HCT116 (cell line): ENCODE measurements at regions not wholly inside any gene's neighbourhood (a gene's known extent, or its start where the extent isn't known, plus 50 kb on each side); places are given as distances from the start of the nearest gene placed in this dataset.

Source experiments
- ATAC-seq: fragments of 200-7000 bp; cut with Tn5 transposase; 2 replicates; pipeline ENCODE4 v1.9.1; 2020; ENCODE audit warnings: mild to moderate bottlenecking, moderate library complexity
- BruUV-seq: library from RNA; stranded (reverse); fragments of 400-500 nt; replicated peaks from 2 replicates; lab custom pipeline; 2021; lab: Mats Ljungman, UMichigan
- CTCF ChIA-PET: fragments of 300-600 bp; sonication (Branson Sonifier 250); formaldehyde crosslinking; loops from one replicate; lab custom pipeline; 2021; ENCODE audit warnings: antibody characterized with exemption; lab: Charles Lee
- POLR2A ChIA-PET: fragments of 300-600, 350-600 bp; sonication (Branson Sonifier 250); formaldehyde crosslinking; loops from one replicate; lab custom pipeline; 2021; ENCODE audit warnings: antibody characterized with exemption; lab: Charles Lee
- RAD21 ChIA-PET, 2 experiments: fragments of 300-600 bp; sonication (Branson Sonifier 250); formaldehyde crosslinking; loops; one replicate each; lab custom pipeline; 2023; ENCODE audit warnings: low total read pairs in 2 of 2; ENCODE audit not compliant: uncharacterized antibody in 2 of 2, unreplicated experiment in 2 of 2, low non-redundant PET in 1 of 2; lab: Charles Lee
- DNase-seq: peaks from one replicate; pipeline ENCODE4 v3.0.0-alpha.2; 2010; ENCODE audit warnings: low read depth, low spot score
- H2AFZ ChIP-seq: fragments of 200-600 bp; shearing (Covaris generic), sonication (generic); 2 replicates; pipeline ENCODE4 v1.6.1; 2017; ENCODE audit warnings: low read depth, mixed run types, mixed read lengths, antibody characterized with exemption, low read length; ENCODE audit not compliant: poor library complexity, severe bottlenecking
- H3K27ac ChIP-seq: 2 replicates; pipeline ENCODE4 v1.5.1; 2012; ENCODE audit warnings: low read depth, low read length
- H3K27me3 ChIP-seq: fragments of 200-600 bp; sonication (generic); 2 replicates; pipeline ENCODE4 v1.6.1; 2016; ENCODE audit warnings: mixed run types, low read length, mixed read lengths; ENCODE audit not compliant: insufficient read depth
- H3K36me3 ChIP-seq, 2 experiments: fragments of 200-500 bp in 1 of 2; fragments of 200-600 bp in 1 of 2; sonication (Bioruptor generic) in 1 of 2; sonication (generic) in 1 of 2; 2 replicates each; pipeline versions ENCODE4 v1.5.1 to v1.6.1; 2014 to 2016; ENCODE audit warnings: low read length in 2 of 2, inconsistent platforms in 1 of 2, mixed read lengths in 1 of 2, mixed run types in 1 of 2; ENCODE audit not compliant: insufficient read depth in 2 of 2, control insufficient read depth in 1 of 2
- H3K4me1 ChIP-seq, 2 experiments: fragments of 200-600 bp in 1 of 2; sonication (generic) in 1 of 2; 2 replicates each; pipeline versions ENCODE4 v1.5.1 to v1.6.1; 2012 to 2017; ENCODE audit warnings: low read length in 2 of 2, inconsistent platforms in 1 of 2, mild to moderate bottlenecking in 1 of 2, mixed read lengths in 1 of 2, mixed run types in 1 of 2, moderate library complexity in 1 of 2; ENCODE audit not compliant: insufficient read depth in 2 of 2, control insufficient read depth in 1 of 2
- H3K4me2 ChIP-seq: fragments of 200-600 bp; sonication (generic); 2 replicates; pipeline ENCODE4 v1.6.1; 2017; ENCODE audit warnings: mixed run types, low read length, mixed read lengths
- H3K4me3 ChIP-seq, 2 experiments: fragments of 200-600 bp in 1 of 2; sonication (generic) in 1 of 2; replicated peaks in 1 of 2; 2 replicates each; pipeline ENCODE4 v1.5.1; 2011 to 2016; ENCODE audit warnings: low read length in 2 of 2, control low read depth in 1 of 2, low read depth in 1 of 2, mild to moderate bottlenecking in 1 of 2, mixed read lengths in 1 of 2, mixed run types in 1 of 2
- H3K79me2 ChIP-seq: fragments of 200-600 bp; sonication (generic); 2 replicates; pipeline ENCODE4 v1.6.1; 2017; ENCODE audit warnings: mild to moderate bottlenecking, mixed run types, low read length, moderate library complexity, mixed read lengths; ENCODE audit not compliant: insufficient read depth
- H3K9ac ChIP-seq: fragments of 200-600 bp; sonication (generic); 2 replicates; pipeline ENCODE4 v1.6.1; 2016; ENCODE audit warnings: low read length, mixed read lengths
- H3K9me2 ChIP-seq: fragments of 200-600 bp; sonication (generic), shearing (Covaris generic); 2 replicates; pipeline ENCODE4 v1.6.1; 2017; ENCODE audit warnings: mixed run types, mild to moderate bottlenecking, moderate library complexity; ENCODE audit not compliant: insufficient read depth
- H3K9me3 ChIP-seq, 2 experiments: fragments of 200-500 bp in 1 of 2; fragments of 200-600 bp in 1 of 2; sonication (Bioruptor generic) in 1 of 2; sonication (generic) in 1 of 2; 2 replicates each; pipeline ENCODE4 v1.6.1; 2014 to 2017; ENCODE audit warnings: low read length in 2 of 2, mixed read lengths in 2 of 2, inconsistent platforms in 1 of 2, low read depth in 1 of 2, mild to moderate bottlenecking in 1 of 2, mixed run types in 1 of 2, moderate library complexity in 1 of 2; ENCODE audit not compliant: control insufficient read depth in 1 of 2, insufficient read depth in 1 of 2
- H4K20me1 ChIP-seq: fragments of 200-600 bp; sonication (generic), shearing (Covaris generic); 2 replicates; pipeline ENCODE4 v1.6.1; 2017; ENCODE audit warnings: mixed run types, mild to moderate bottlenecking, moderate library complexity; ENCODE audit not compliant: insufficient read depth
- ATF3 ChIP-seq: IDR thresholded peaks from 2 replicates; pipeline ENCODE4 v1.6.1; 2012
- CBX3 ChIP-seq: IDR thresholded peaks from 2 replicates; pipeline ENCODE4 v1.6.1; 2012; ENCODE audit warnings: low read depth
- EGR1 ChIP-seq: IDR thresholded peaks from 2 replicates; pipeline ENCODE4 v1.6.1; 2012; ENCODE audit warnings: low read depth
- EZH2 ChIP-seq: fragments of 200-600 bp; sonication (generic); IDR thresholded peaks from 2 replicates; pipeline ENCODE4 v1.6.1; 2017; ENCODE audit warnings: antibody characterized with exemption, mixed run types
- FOSL1 ChIP-seq: IDR thresholded peaks from 2 replicates; pipeline ENCODE4 v1.6.1; 2012; ENCODE audit warnings: low read depth
- JUND ChIP-seq: IDR thresholded peaks from 2 replicates; pipeline ENCODE4 v1.6.1; 2012
- POLR2A ChIP-seq: IDR thresholded peaks from 2 replicates; pipeline ENCODE4 v1.7.0; 2011; ENCODE audit warnings: borderline replicate concordance; ENCODE audit not compliant: insufficient read depth, insufficient read length; ENCODE audit errors: extremely low read depth
- RAD21 ChIP-seq: IDR thresholded peaks from 2 replicates; pipeline ENCODE4 v1.6.1; 2012; ENCODE audit warnings: low read depth, mild to moderate bottlenecking
- SP1 ChIP-seq: IDR thresholded peaks from 2 replicates; pipeline ENCODE4 v1.6.1; 2012; ENCODE audit warnings: low read depth
- SRF ChIP-seq: IDR thresholded peaks from 2 replicates; pipeline ENCODE4 v1.6.1; 2012; ENCODE audit warnings: low read depth
- ZBTB33 ChIP-seq: IDR thresholded peaks from 2 replicates; pipeline ENCODE4 v1.6.1; 2011; ENCODE audit warnings: mild to moderate bottlenecking, low read length, moderate library complexity; ENCODE audit not compliant: insufficient replicate concordance; ENCODE audit errors: extremely low read depth
- intact Hi-C: fragments of 100-400 bp; cut with micrococcal nuclease; formaldehyde crosslinking; loops from 2 replicates; pipeline ENCODE4 v1.10.0; 2022
- TF ChIP-seq, protein P1 (sequence below): IDR thresholded peaks from 2 replicates; pipeline ENCODE4 v1.6.1; 2012; ENCODE audit warnings: low read depth

- DNase-seq (no peak), ATAC-seq (no peak)
- Histone ChIP-seq H3K79me2 (no peaks in the 10 kb centered on the region), H3K9me2 (no peaks in the 10 kb centered on the region), H3K4me1 (no peaks in the 10 kb centered on the region), H3K9me3 (no peaks in the 10 kb centered on the region), H3K27me3 (no peaks in the 10 kb centered on the region), H4K20me1 (no peaks in the 10 kb centered on the region), H3K36me3 (no peaks in the 10 kb centered on the region), H2AFZ (no peak overlapping the region), H3K27ac (no peak overlapping the region), H3K4me2 (no peak overlapping the region), H3K9ac (no peak overlapping the region), H3K4me3 (no peak overlapping the region)
- ChIA-PET RAD21 (no interaction called here), POLR2A (no interaction called here), CTCF (no interaction called here)
- BruUV-seq: no TSS peak
- no peak for TF ChIP-seq POLR2A
- TF ChIP-seq FOSL1: no peak
- no peak for TF ChIP-seq RAD21
- TF ChIP-seq, protein P1, sequence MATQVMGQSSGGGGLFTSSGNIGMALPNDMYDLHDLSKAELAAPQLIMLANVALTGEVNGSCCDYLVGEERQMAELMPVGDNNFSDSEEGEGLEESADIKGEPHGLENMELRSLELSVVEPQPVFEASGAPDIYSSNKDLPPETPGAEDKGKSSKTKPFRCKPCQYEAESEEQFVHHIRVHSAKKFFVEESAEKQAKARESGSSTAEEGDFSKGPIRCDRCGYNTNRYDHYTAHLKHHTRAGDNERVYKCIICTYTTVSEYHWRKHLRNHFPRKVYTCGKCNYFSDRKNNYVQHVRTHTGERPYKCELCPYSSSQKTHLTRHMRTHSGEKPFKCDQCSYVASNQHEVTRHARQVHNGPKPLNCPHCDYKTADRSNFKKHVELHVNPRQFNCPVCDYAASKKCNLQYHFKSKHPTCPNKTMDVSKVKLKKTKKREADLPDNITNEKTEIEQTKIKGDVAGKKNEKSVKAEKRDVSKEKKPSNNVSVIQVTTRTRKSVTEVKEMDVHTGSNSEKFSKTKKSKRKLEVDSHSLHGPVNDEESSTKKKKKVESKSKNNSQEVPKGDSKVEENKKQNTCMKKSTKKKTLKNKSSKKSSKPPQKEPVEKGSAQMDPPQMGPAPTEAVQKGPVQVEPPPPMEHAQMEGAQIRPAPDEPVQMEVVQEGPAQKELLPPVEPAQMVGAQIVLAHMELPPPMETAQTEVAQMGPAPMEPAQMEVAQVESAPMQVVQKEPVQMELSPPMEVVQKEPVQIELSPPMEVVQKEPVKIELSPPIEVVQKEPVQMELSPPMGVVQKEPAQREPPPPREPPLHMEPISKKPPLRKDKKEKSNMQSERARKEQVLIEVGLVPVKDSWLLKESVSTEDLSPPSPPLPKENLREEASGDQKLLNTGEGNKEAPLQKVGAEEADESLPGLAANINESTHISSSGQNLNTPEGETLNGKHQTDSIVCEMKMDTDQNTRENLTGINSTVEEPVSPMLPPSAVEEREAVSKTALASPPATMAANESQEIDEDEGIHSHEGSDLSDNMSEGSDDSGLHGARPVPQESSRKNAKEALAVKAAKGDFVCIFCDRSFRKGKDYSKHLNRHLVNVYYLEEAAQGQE: no peak
- no peak for TF ChIP-seq ATF3
- TF ChIP-seq EGR1: no peak
- no peak for TF ChIP-seq SRF
- no peak for TF ChIP-seq JUND
- no peak for TF ChIP-seq EZH2
- no peak for TF ChIP-seq ZBTB33
- TF ChIP-seq CBX3: no peak
- TF ChIP-seq SP1: no peak
- intact Hi-C loops: no loop called here
These were observed 297.5 kb downstream of the NAF1 start for GRCh38 chr4:162869157-162869556.
